Naive B cell (primary cell): ENCODE measurements at regions not wholly inside any gene's neighbourhood (a gene's known extent, or its start where the extent isn't known, plus 50 kb on each side); places are given as distances from the start of the nearest gene placed in this dataset.
"Not testable (repeated sequence)": the region's sequence is repeated elsewhere in the genome, so short reads cannot be mapped to it uniquely, and the experiment has no call there.

Experiments
- ATAC-seq, 2 donors: fragments of 150-1000 bp; cut with Tn5 transposase; 2 replicates each; pipeline ENCODE4 v1.10.0; 2021; ENCODE audit warnings: low read depth in 2 of 2, mild to moderate bottlenecking in 2 of 2, moderate library complexity in 2 of 2
- DNase-seq: peaks from one replicate; pipeline ENCODE4 v3.0.0; 2022
- H3K27ac Mint-ChIP-seq, 6 donors: one replicate each; pipeline ENCODE4 v1.8.0; 2020 to 2022; ENCODE audit warnings: mild to moderate bottlenecking in 6 of 6, mixed read lengths in 6 of 6, moderate library complexity in 5 of 6, inconsistent platforms in 2 of 6
- H3K27me3 Mint-ChIP-seq, 3 donors: one replicate each; pipeline ENCODE4 v1.8.0; 2021 to 2022; ENCODE audit warnings: mixed read lengths in 3 of 3, mild to moderate bottlenecking in 1 of 3
- H3K36me3 Mint-ChIP-seq, 2 donors: one replicate each; pipeline ENCODE4 v1.8.0; 2020 to 2022; ENCODE audit warnings: mixed read lengths in 2 of 2, inconsistent platforms in 1 of 2, mild to moderate bottlenecking in 1 of 2
- H3K4me1 Mint-ChIP-seq, 3 donors: one replicate each; pipeline ENCODE4 v1.8.0; 2020 to 2022; ENCODE audit warnings: mixed read lengths in 3 of 3, inconsistent platforms in 1 of 3, mild to moderate bottlenecking in 1 of 3, moderate library complexity in 1 of 3
- H3K4me3 Mint-ChIP-seq, 8 donors: one replicate each; pipeline ENCODE4 v1.8.0; 2020 to 2022; ENCODE audit warnings: mild to moderate bottlenecking in 8 of 8, mixed read lengths in 8 of 8, moderate library complexity in 8 of 8, inconsistent platforms in 2 of 8
- H3K9me3 Mint-ChIP-seq, 7 donors: one replicate each; pipeline ENCODE4 v1.8.0; 2020 to 2022; ENCODE audit warnings: mixed read lengths in 7 of 7, mild to moderate bottlenecking in 5 of 7, inconsistent platforms in 2 of 7, moderate library complexity in 1 of 7

- Mint-ChIP-seq H3K9me3 (peaks cover 0 to 3% (median 0%) of the 10 kb centered on the region in 7 donors), H3K4me1 (no peaks in the 10 kb centered on the region), H3K4me3 (no peak overlapping the region), H3K27me3 (peaks cover 6 to 16% (median 15%) of the 10 kb centered on the region in 3 donors), H3K36me3 (no peaks in the 10 kb centered on the region), H3K27ac (no peak overlapping the region)
- no peak for ATAC-seq
- DNase-seq, result no peak
Measured at GRCh38 chr10:2592360-2593160, 474.8 kb upstream of the PFKP start.

- Mint-ChIP-seq H3K27me3 (peaks cover 6 to 16% (median 15%) of the 10 kb centered on the region in 3 donors), H3K4me3 (no peak overlapping the region), H3K4me1 (no peaks in the 10 kb centered on the region), H3K27ac (no peak overlapping the region), H3K9me3 (peaks cover 0 to 3% (median 0%) of the 10 kb centered on the region in 7 donors), H3K36me3 (no peaks in the 10 kb centered on the region)
- DNase-seq (no peak), ATAC-seq (no peak)
Measured at GRCh38 chr10:2589196-2589595, 478.2 kb upstream of the PFKP start.

GRCh38 chr10:2584385-2584784 is 483.0 kb upstream of the PFKP start:
- Mint-ChIP-seq H3K4me1 (no peaks in the 10 kb centered on the region), H3K4me3 (no peak overlapping the region), H3K9me3 (no peaks in the 10 kb centered on the region), H3K27me3 (peaks cover 0 to 5% (median 4%) of the 10 kb centered on the region in 3 donors), H3K36me3 (no peaks in the 10 kb centered on the region), H3K27ac (no peak overlapping the region)
- DNase-seq (no peak), ATAC-seq (no peak)

- peaks cover 9 to 13% (median 11%) of the 10 kb centered on the region in 3 donors for H3K27me3 Mint-ChIP-seq
- no peak overlapping the region for H3K4me3 Mint-ChIP-seq
- H3K9me3 Mint-ChIP-seq, result peaks cover 0 to 3% (median 0%) of the 10 kb centered on the region in 7 donors
- ATAC-seq, result no peak
- no peak overlapping the region for H3K27ac Mint-ChIP-seq
- H3K4me1 Mint-ChIP-seq, result no peaks in the 10 kb centered on the region
- DNase-seq, result no peak
- no peaks in the 10 kb centered on the region for H3K36me3 Mint-ChIP-seq
Measured at GRCh38 chr10:2576892-2577291, 490.5 kb upstream of the PFKP start.

GRCh38 chr10:2575460-2575859 is 491.9 kb upstream of the PFKP start:
- H3K9me3 Mint-ChIP-seq, result peaks cover 0 to 3% (median 0%) of the 10 kb centered on the region in 7 donors
- H3K4me3 Mint-ChIP-seq, result no peak overlapping the region
- H3K27me3 Mint-ChIP-seq, result peaks cover 13 to 15% (median 14%) of the 10 kb centered on the region in 3 donors
- H3K27ac Mint-ChIP-seq, result no peak overlapping the region
- no peaks in the 10 kb centered on the region for H3K36me3 Mint-ChIP-seq
- ATAC-seq (no peak), DNase-seq (no peak)
- no peaks in the 10 kb centered on the region for H3K4me1 Mint-ChIP-seq

GRCh38 chr10:2572611-2573010 is 494.7 kb upstream of the PFKP start:
- H3K27me3 Mint-ChIP-seq, result peaks cover 0 to 15% (median 14%) of the 10 kb centered on the region in 3 donors

GRCh38 chr10:2556883-2557282 is 510.5 kb upstream of the PFKP start:
- no peak overlapping the region for H3K27ac Mint-ChIP-seq
- no peaks in the 10 kb centered on the region for H3K36me3 Mint-ChIP-seq
- no peak for DNase-seq
- H3K27me3 Mint-ChIP-seq, result peaks cover 6 to 15% (median 8%) of the 10 kb centered on the region in 3 donors
- no peak for ATAC-seq
- no peak overlapping the region for H3K4me3 Mint-ChIP-seq
- H3K4me1 Mint-ChIP-seq, result no peaks in the 10 kb centered on the region
- H3K9me3 Mint-ChIP-seq, result peaks cover 0 to 2% (median 0%) of the 10 kb centered on the region in 7 donors

More at GRCh38 chr10:2572611-2573010, 494.7 kb upstream of the PFKP start:
- Mint-ChIP-seq H3K36me3 (no peaks in the 10 kb centered on the region), H3K27ac (no peak overlapping the region), H3K4me1 (no peaks in the 10 kb centered on the region), H3K9me3 (no peaks in the 10 kb centered on the region), H3K4me3 (no peak overlapping the region)
- DNase-seq, result no peak
- no peak for ATAC-seq

- Mint-ChIP-seq H3K27me3 (peaks cover 8 to 13% (median 13%) of the 10 kb centered on the region in 3 donors), H3K4me1 (no peaks in the 10 kb centered on the region), H3K9me3 (peaks cover 0 to 2% (median 0%) of the 10 kb centered on the region in 7 donors), H3K27ac (no peak overlapping the region), H3K4me3 (no peak overlapping the region), H3K36me3 (no peaks in the 10 kb centered on the region)
- DNase-seq, result no peak
- no peak for ATAC-seq
Measured at GRCh38 chr10:2548071-2548470, 519.3 kb upstream of the PFKP start.

- ATAC-seq (no peak), DNase-seq (no peak)
- Mint-ChIP-seq H3K27me3 (peaks cover 8 to 13% (median 13%) of the 10 kb centered on the region in 3 donors), H3K9me3 (peaks cover 0 to 2% (median 0%) of the 10 kb centered on the region in 7 donors), H3K4me3 (no peak overlapping the region), H3K4me1 (no peaks in the 10 kb centered on the region), H3K36me3 (no peaks in the 10 kb centered on the region), H3K27ac (no peak overlapping the region)
Measured at GRCh38 chr10:2547606-2548005, 519.7 kb upstream of the PFKP start.

GRCh38 chr10:2546894-2547293 is 520.5 kb upstream of the PFKP start:
- DNase-seq, H3K4me1 Mint-ChIP-seq, ATAC-seq, H3K9me3 Mint-ChIP-seq, H3K4me3 Mint-ChIP-seq, H3K27ac Mint-ChIP-seq, H3K36me3 Mint-ChIP-seq: not testable (repeated sequence)
- peaks cover 6 to 13% (median 13%) of the 10 kb centered on the region in 3 donors for H3K27me3 Mint-ChIP-seq

- H3K4me1 Mint-ChIP-seq, result no peaks in the 10 kb centered on the region
- no peak for DNase-seq
- no peaks in the 10 kb centered on the region for H3K36me3 Mint-ChIP-seq
- H3K27ac Mint-ChIP-seq, result no peak overlapping the region
- H3K4me3 Mint-ChIP-seq, result no peak overlapping the region
- peaks cover 4 to 13% (median 5%) of the 10 kb centered on the region in 3 donors for H3K27me3 Mint-ChIP-seq
- peaks cover 0 to 2% (median 0%) of the 10 kb centered on the region in 7 donors for H3K9me3 Mint-ChIP-seq
- no peak for ATAC-seq
Measured at GRCh38 chr10:2543974-2544373, 523.4 kb upstream of the PFKP start.

- Mint-ChIP-seq H3K9me3 (peaks cover 0 to 2% (median 0%) of the 10 kb centered on the region in 7 donors), H3K27ac (no peak overlapping the region), H3K4me3 (peak overlapping the region in 2 of 8 donors; percentile 3 to 70), H3K4me1 (no peaks in the 10 kb centered on the region), H3K36me3 (no peaks in the 10 kb centered on the region), H3K27me3 (peaks cover 4 to 13% (median 5%) of the 10 kb centered on the region in 3 donors)
- DNase-seq (no peak), ATAC-seq (no peak)
Measured at GRCh38 chr10:2543142-2543886, 524.0 kb upstream of the PFKP start.

GRCh38 chr10:2541176-2541575 is 526.2 kb upstream of the PFKP start:
- DNase-seq (no peak), ATAC-seq (no peak)

GRCh38 chr10:2529945-2530344 is 537.4 kb upstream of the PFKP start:
- no peak for ATAC-seq
- DNase-seq, result no peak
- Mint-ChIP-seq H3K4me1 (no peaks in the 10 kb centered on the region), H3K9me3 (no peaks in the 10 kb centered on the region), H3K27me3 (peaks cover 0 to 5% (median 0%) of the 10 kb centered on the region in 3 donors), H3K36me3 (no peaks in the 10 kb centered on the region), H3K4me3 (no peak overlapping the region), H3K27ac (no peak overlapping the region)

More at GRCh38 chr10:2541176-2541575, 526.2 kb upstream of the PFKP start:
- Mint-ChIP-seq H3K4me3 (no peak overlapping the region), H3K27ac (no peak overlapping the region), H3K36me3 (no peaks in the 10 kb centered on the region), H3K9me3 (peaks cover 0 to 2% (median 0%) of the 10 kb centered on the region in 7 donors), H3K27me3 (peaks cover 4 to 13% (median 5%) of the 10 kb centered on the region in 3 donors), H3K4me1 (no peaks in the 10 kb centered on the region)
